Erythroblast (primary cell): ENCODE measurements at regions not wholly inside any gene's neighbourhood (a gene's known extent, or its start where the extent isn't known, plus 50 kb on each side); places are given as distances from the start of the nearest gene placed in this dataset.

ENCODE experiments used
- GATA1 ChIP-seq: IDR thresholded peaks from 2 replicates; pipeline ENCODE4 v1.6.1; 2011; ENCODE audit warnings: low read depth, mild to moderate bottlenecking, control low read depth, low read length, moderate library complexity
- POLR2A ChIP-seq: IDR thresholded peaks from 2 replicates; pipeline ENCODE4 v1.6.1; 2011; ENCODE audit warnings: mild to moderate bottlenecking, low read length

- no peak for TF ChIP-seq POLR2A
- TF ChIP-seq GATA1: no peak
These were observed 235.7 kb upstream of the PWP1 start for GRCh38 chr12:107449891-107450290.
